CD4-positive, alpha-beta T cell treated with Interleukin-6 for 4 hours (primary cell): ENCODE measurements at regions not wholly inside any gene's neighbourhood (a gene's known extent, or its start where the extent isn't known, plus 50 kb on each side); places are given as distances from the start of the nearest gene placed in this dataset.

Source experiments
- DNase-seq: peaks from one replicate; pipeline ENCODE4 v3.0.0-alpha.2; 2020; ENCODE audit warnings: mixed read lengths

DNA sequence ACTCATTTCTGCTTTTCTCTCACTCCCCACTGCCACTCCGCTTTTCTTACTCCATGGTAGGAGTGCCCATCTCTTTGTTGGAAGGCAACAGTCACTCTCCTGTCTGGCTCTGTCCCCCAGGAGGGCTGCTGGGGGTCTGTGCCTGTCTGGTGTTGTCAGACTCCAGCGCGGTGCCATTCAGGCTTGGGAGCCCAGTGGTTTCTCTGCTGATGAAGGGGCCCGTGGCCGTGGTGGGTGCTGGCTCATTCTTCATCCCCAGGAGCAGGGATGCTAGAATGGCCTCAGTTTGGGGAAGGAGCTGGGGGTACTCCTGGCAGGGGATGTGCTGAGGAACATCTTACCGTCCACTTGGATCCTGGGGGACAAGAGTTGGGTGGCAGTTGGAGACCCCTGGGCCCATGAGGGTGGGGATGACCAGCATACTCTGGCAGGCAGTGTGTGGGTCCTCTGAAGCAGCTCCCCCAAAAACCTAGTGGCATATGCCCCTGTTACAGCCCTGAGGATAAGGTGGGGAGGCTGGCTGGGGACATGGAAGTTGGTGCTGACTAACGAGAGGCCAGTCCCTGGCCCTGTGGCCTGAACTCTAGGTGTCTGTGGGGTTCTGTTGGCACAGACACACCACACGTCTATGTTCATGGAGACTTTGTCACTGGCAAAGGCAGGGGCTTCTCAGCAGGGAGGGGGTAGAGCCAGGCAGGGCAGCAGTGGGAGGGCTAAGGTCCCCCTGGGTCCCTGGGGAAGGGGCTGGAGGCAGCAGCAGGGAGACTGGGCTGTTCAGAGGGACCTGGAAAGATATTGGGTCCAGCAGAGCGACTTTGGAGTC is 102.8 kb upstream of the RET start:
- DNase-seq, result no peak

DNA sequence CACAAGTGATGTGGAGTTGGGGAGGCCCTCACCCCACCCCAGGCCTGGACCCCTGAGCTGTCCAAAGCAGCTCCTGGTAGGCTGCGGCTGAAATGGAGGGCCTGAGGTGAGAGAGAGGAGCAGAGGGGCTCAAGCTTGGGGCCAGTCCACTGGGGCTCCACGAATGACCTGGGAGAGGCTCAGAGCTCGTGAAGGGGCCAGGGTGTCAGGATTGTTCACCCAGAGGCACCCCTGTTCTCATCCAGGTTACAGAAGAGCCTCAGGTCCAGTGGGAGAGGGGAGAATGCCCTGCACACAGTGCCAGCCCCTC is 102.2 kb upstream of the RET start:
- DNase-seq, result no peak

DNA sequence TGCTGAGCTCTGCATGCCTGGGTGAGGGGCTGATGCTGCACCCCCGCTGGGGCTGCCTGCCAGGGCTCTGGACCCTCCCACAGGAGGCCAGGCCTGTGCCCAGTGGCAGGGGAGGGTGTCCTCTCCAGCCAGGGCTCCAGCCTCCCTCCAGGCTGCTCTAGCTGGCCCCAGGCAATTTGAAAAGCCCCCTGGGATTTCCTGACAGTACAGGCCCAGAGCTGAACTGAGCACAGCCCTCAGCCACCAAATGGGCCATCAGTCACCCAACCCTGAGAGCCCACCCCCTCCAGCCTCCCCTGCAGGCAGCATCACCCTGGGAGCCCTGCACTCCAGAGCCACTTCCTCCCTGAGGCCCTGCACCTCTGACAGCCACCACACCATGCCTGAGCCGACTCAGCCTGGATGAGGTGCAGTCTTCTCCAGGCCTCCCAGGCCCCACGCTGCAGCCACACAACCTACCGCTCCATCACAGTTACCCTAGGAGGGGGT is 101.8 kb upstream of the RET start:
- DNase-seq, result no peak

DNA sequence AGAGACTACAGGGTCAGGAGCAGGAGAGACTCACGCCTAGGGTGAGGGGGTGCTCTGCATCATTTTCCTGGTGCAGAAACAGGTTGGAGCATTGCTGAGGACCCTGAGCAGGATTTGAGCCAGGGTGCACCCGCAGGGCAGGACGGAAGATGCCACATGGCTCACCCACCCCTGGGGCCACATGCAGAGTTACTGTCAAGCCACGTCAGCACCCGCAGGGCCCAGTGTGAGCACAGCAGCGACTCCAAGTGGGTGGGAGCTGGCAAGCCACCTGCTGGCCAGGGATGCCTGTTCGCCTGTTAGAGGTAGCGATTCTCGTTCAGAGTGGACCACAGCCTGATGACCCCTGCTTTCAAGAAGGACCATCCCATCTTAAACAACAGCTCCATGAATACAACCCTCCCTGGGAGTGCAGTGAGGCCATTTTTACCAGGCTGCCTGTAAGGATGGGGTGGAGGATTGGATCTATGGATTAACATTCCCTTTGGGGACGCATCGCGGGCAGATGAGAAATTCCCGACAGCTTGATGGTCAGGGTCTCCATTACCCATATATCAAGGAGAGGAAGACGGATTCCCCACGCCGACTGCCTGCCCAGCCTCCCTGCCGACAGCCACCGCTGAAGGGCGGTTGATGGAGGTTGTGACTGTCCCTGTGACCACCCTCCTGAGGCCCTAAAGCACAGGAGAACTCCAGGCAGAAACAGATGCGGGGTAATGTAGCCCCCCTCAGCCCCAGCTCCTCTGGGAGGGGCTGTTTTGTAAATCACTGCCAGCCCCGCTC is 101.1 kb upstream of the RET start:
- DNase-seq, result no peak

DNA sequence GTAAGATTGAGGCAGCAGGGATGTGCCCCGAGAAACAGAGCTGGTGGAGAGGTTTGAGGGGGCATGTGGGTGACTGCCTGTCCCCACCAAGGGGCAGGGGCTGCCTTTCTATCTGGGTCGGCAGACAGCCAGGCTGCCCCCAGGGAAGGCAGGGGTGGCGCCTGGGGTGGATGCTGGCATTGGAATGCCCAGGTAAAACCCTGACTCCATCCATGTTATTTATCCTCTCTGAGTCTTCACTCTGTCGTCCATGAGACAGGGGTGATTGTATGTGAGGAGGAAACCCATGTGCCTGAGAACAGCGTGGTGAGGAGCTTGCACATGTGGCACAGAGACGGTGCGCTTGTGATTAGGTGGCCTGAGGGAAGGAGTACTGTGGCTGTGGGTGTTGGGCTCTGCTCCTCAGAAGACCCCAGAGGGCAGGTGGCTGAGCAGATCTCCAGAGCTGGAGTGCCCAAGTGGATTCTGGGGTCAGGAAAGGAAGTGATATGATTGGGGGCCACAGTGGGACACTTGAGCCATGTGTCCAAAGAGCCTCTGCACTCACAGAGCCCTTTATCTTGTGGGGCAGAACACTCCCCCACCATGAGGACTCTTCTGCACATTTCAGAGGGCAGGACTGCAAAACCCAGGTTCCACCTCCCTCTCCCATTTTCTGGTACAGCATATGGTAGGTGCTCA is 100.4 kb upstream of the RET start:
- DNase-seq, result no peak

DNA sequence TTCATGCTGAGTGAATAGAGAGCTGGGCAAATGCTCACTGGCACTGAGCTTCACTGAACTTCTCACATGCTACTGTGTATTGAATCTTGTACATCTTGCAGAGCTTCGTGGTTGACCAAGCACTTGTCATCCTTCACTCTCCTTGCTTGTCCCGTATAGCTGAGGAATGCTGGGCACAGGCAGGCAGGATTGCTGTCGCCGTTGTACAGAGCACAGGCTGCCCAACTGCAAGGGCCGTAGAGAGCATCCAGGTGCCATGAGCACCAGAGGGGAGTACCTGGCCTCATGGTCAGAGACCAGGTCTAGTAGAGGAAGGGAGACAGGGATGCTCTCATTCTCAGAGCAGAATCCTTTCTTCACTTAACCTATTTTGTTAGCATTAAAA is 99.8 kb upstream of the RET start:
- DNase-seq, result no peak

DNA sequence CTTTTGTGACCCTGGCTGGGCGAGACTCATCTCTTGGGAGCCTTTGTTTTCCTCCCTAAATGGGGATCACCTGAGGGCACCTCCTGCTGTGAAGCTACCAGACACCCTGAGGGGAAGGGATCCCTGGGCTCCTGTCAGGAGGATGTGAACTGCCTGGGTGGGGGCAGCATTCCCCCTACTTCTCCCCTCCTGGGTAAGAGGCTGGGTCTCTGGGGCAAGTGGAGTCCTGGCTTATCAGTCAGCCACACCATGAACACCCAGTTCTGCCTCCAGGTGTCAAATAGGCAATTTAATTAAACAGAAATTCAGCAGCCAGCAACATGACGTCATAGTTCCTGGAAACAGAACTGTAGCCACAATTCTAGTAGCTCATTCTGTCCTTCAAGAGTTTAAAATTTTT is 97.7 kb upstream of the RET start:
- no peak for DNase-seq

DNA sequence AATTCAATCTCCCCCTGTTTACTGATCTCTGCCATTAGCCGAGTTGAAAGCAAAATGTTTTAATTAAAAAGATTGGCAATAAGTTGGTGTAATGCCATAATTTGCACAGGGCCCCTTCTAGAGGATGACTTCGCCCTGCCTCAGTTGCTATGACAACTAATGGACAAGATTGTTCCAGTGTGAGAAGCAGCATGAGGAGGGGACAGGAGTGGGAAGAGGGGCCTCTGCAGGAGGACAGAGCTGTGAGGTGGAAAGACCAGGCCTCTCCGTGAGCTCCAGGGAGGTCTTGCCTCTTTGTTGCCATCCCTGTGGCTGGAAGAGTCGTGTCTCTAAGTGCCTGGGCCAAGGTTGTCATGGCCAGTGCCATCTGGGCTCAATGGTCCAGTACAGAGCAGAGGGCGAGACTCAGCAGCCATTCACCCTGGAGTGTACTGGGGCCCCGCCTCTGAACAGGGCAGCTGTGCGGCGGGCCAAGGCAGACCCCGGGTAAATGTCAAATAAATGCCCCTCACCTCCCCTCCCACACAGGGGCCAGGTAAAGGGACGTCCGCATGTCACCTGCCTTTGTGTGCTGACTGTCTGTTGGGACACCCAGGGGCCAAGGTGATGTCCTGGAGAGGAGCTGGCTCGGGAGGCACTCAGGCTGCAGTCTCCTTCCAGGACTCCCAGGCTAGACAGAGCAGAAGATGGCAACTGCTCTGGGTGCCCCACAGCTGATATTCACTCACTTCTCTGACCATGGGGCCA is 97.0 kb upstream of the RET start:
- no peak for DNase-seq

DNA sequence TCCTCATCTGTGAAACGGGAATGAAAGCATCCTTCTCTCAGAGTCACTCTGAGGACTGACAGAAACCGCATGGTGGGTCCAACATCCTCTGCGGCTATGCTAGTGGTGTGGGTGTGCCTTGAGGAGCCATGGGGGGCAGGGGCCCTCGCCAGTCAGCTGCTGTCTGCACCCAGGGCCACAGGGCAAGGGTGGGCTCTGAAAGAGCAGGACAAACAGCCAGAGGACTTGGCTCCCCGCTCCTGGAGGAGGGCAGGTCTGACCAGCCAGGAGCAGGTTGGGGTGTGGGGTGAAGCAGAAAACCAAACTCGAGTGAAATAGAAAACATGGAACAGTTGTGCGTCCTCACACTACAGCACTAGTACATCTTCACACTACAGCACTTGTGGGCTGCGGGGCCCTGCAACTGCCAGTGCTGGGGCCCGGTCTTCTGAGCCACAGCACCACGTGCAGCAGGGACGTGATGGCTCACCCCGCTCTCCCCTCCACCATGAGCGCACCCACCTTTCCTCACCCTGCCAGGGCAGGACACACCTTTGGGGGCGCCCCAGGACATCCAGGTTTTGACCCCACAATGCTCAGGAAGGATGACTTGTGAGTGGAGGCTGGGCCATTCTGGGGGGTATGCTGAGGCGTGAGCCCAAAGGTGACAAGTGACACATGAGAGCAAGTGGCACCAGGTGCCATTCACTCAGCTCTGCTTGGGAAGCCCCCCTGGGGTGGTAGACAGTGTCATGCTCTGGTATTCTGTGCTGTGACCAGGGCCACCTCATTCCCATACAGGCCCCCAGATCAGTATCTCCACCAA is 96.1 kb upstream of the RET start:
- DNase-seq, result no peak

DNA sequence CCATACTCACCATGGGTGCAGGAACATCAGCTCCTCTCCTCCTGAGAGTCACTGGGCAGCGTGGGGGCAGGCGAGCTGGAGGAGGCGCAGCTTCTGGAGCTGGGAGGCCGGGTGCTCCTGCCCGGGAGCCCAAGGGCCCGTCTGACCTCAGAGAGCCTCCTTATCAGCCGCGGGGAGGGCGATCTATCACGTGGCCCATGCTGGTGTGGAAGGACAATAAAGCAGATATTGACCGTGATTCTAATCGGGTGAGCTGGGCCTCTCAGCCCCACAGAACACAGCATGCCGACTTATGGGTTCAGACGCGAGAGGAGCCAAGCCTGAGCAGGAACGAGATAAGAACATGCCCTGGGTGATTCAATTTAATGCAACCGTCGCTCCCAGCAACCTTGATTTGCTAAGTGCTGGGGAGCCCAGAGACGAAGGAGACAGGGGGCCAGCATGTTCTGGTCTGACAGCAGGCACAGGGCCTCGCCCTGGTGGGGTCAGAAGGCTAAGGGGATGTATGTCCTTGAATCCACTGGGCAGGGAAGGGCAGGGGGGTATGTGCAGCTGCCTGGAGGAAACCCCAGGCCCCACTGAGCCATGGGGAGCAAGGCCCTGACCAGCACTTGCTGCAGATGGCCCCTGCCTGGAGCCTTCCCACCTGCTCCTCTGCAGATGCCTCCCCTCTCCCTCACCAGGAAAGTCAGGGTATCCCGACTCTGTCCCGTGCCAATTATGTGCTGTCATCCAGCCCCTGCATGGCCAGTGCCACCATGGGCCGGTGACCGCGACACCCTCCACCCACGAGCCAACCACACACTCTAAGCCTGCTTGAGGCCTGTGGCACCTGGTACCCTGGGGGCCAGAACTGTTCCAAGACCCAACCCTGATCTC is 95.3 kb upstream of the RET start:
- no peak for DNase-seq

DNA sequence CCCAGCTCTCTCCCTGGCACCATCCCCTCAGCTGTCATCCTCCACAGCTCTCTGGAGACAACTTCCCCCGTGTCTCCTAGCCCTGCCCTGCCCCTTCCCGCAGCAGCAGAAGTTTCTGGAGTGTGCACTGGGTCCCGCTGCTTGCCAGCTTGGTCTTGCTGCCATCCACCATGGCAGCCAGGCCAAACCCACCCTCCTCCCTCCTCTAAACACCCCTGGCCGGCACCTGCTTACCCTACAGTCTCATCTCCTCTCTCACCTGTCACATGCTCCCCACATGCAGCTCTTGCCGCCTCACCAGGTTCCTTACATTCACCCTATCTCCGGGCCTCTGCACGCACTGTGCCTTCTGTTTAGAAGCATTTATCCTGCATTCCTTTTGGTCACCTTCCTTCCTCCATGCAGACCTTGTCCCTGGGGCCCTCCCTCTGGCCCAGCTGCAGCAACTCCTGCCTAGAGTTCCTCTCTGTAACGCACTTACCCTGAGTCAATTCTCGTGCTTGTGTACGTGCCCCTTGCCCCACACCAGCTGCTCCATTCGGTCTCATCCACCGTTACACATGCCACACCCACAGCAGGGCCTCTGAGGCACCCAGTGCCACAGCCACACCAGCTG is 93.9 kb upstream of the RET start:
- DNase-seq, result no peak

DNA sequence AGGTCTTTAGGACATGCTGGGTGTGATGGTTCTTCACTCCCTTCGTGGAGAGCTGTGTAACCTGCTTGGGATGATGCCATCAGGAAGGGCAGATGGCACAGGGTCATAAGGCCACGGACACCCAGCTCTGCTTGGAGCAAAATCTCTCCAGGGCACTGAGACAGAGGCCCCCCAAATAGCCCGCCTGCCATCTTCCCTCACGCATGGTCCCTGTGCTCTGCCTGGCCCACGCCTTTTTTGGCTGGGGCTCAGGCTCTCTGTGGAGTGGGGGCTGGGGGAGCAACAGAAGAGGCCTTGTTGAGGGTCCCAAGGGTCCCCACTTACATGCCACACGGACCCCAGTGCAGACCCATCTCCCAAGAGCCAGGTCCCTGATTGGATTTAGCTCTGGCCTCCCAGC is 93.3 kb upstream of the RET start:
- DNase-seq, result no peak

DNA sequence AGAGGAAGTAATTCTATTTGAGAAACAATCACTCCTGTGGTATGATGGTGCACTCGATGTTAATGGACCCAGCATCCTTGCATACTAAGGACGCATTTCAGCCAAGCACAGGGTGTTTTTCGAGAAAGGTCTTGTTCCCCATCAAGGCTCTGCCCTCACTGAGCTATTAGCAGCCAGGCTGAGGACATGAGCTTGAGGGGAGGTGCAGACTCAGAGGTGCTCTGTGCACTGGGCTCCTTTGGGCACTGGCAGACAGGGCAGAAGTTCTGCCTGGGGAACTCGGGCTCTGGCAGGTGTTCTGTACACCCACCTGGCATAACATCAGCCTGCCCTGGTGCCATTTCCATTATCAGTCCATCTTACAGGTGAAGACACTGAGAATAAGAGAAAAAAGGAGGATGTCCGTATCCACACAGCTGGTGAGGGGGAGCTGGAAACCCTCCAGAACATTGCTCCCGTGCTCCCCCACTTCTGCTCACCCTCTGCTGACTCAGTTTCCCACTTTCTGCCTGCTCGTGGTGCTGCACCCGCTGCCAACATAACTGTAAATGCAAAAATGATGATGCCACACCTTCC is 92.7 kb upstream of the RET start:
- no peak for DNase-seq

DNA sequence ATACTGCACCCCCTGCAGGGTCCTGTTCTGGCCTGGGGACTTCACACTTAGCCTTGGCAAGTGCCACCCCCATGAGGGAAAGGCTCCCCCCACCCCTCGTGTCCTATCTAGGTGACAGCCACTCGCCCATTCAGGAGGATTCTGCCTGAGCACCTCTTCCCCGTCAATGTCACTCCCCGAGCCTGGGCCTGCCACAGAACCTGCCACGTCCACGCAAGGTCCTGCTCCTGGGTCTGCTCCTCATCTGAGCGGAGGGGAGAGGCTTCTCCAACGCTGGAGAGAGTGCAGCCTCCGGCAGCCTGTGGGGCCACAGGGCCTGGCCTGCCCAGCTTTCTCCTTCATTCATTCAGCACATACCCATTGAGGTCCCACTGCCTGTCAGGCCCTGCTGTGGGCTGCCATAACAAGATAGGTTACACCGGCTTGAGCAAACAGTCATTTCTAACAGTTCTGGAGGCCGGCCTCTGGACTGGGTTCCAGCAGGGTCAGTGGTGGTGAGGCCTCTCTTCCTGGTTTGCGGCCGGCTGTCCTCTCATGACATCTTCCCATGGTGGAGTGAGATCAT is 92.0 kb upstream of the RET start:
- DNase-seq, result no peak

DNA sequence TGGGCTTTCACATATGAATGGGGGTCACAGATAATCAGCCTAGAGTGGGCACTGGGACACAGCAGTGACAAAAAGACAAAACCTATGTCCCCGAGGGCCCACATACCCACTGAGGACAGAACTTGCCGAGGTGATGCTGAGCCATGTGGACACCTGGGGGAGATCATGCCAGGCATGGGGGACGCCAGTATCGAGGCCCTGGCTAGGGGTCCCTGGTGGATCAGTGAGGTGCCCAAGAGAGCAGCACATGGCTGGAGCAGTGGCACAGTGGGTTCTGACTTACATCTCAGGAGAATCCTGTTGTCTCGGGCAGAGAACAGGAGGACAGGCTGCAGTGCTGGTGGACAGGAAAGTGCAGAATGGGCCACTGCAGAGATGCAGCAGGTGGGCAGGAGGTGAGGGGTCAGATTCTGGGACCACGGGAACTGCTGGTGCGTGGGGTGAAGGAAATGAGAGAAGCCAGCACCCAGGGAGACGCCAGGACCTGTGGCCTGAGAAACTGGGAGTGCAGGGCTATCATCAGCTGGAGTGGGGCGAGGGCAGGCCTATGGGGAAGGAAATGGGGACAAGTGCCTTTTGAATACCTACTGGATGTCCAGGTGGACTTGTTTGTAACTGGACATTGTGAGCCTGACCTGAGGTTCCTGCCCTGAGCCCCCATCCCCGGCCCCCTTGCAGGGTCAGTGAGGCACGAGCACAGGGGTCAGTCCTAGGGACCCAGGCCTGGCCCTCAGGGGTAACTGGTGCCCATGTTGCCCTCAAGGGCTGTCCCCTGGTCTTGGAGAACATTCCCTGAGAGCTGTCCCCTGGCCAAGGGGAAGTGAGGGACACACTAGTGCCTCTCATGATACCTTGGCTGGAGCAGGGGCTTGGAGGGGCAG is 91.2 kb upstream of the RET start:
- no peak for DNase-seq

DNA sequence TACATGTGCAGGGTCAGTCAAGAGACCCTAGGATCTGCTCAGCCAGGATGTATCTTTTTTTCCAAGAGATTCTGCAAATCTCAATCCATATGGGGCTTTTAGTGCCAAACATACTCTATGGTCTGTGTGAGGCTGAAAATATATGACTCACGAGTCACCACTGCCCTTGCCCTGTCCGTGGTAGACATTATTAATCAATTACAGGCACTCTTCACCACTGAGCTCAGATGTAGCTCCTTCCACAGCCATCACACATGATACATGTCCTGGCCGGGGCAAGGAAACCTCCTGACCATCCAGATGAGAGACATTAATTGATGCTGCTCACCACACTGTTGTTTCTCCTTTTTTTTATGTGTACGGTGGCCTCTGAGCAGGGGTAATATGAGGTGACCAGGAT is 90.2 kb upstream of the RET start:
- no peak for DNase-seq

DNA sequence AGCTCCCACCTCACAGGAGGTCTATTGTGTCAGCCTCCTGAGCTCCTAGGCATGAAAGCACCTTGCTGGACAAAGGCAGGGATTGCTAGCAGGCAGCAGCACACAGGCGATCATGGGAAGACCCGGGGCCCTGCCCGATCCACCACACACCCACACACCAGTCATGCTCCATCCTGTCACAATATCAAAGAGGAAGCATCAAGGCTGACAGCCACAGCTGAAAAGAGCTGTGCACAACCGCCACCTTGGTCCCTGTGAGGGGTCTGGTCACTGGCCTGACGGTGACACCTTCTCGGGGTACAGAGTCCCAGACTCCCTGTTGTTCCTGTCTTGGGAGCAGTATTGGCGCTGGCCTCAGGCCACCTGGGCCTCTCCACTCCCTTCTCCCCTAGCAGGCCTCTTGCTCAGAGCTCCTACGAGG is 89.7 kb upstream of the RET start:
- no peak for DNase-seq

DNA sequence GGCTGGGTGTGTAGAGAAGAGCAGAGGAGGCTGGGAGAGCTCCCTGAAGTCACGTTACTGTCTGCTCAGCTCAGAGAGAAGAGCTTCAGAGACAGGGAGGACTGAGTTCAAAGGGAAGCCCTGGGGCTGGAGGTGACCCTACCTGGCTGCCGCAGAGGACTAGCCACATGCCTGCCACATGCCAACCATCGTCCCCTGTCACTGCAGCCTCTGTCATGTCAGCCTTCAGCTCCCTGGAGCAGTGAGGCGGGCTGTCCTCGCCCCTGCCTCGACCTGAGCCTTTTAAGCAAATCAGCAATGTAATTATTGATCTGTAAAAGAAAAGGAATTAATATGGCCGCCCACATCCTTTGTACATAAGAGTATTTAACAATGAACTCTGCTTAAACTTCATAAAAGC is 89.3 kb upstream of the RET start:
- DNase-seq, result no peak

DNA sequence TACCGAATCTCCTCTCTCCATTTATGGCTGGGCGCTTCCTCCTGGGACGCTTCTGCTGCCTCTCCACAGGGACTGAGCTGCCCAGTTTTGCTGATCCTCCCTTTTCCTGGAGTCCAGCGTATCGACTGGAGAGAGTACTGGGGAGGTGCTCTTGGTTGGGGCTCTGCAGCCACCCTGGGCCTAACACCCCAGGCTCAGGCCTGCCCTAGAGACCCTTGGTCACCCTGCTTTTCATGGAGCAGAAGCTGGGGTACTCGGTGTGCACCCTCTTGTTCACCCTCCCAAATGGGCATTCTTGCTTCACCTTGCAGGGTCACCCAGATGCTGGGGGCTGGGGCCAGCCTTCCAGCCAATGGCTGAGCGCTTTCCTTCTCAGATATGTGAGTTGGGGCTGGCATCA is 88.8 kb upstream of the RET start:
- no peak for DNase-seq
